ENCODE measurements at regions not wholly inside any gene's neighbourhood (a gene's known extent, or its start where the extent isn't known, plus 50 kb on each side); places are given as distances from the start of the nearest gene placed in this dataset.

GRCh38 chr4:32847461-32847860, 2127.3 kb downstream of the PCDH7 start:
- H3K36me3 Mint-ChIP-seq (ENCODE audit: unreplicated experiment) = no peaks in the 10 kb centered on the region
- H3K27me3 Mint-ChIP-seq (ENCODE audit: unreplicated experiment) = peaks cover 17% of the 10 kb centered on the region
- H3K9me3 Mint-ChIP-seq (ENCODE audit: unreplicated experiment) = no peaks in the 10 kb centered on the region
- H3K27ac Mint-ChIP-seq (ENCODE audit: unreplicated experiment) = no peak overlapping the region
- TF ChIP-seq CTCF (IDR thresholded peaks at IDR 0.05) = no peak
- H3K4me1 Mint-ChIP-seq (ENCODE audit: unreplicated experiment) = no peaks in the 10 kb centered on the region
- DNase-seq (ENCODE audit: extremely low spot score, unreplicated experiment) = no peak
- H3K4me3 Mint-ChIP-seq (ENCODE audit: unreplicated experiment) = no peak overlapping the region

GRCh38 chr4:32855622-32856021, 2135.5 kb downstream of the PCDH7 start:
- no peaks in the 10 kb centered on the region for H3K27me3 Mint-ChIP-seq (ENCODE audit: unreplicated experiment)
- peaks cover 4% of the 10 kb centered on the region for H3K9me3 Mint-ChIP-seq (ENCODE audit: unreplicated experiment)
- no peak for TF ChIP-seq CTCF (IDR thresholded peaks at IDR 0.05)
- peaks cover 13% of the 10 kb centered on the region for H3K4me1 Mint-ChIP-seq (ENCODE audit: unreplicated experiment)
- H3K36me3 Mint-ChIP-seq (ENCODE audit: unreplicated experiment) = no peaks in the 10 kb centered on the region
- H3K27ac Mint-ChIP-seq (ENCODE audit: unreplicated experiment) = no peak overlapping the region
- DNase-seq (ENCODE audit: extremely low spot score, unreplicated experiment) = no peak
- H3K4me3 Mint-ChIP-seq (ENCODE audit: unreplicated experiment) = no peak overlapping the region

GRCh38 chr4:32858361-32858760, 2138.2 kb downstream of the PCDH7 start:
- Mint-ChIP-seq H3K27me3 (ENCODE audit: unreplicated experiment) (no peaks in the 10 kb centered on the region), H3K36me3 (ENCODE audit: unreplicated experiment) (no peaks in the 10 kb centered on the region), H3K9me3 (ENCODE audit: unreplicated experiment) (peaks cover 4% of the 10 kb centered on the region), H3K27ac (ENCODE audit: unreplicated experiment) (peak overlapping the region; percentile 39), H3K4me1 (ENCODE audit: unreplicated experiment) (peaks cover 13% of the 10 kb centered on the region), H3K4me3 (ENCODE audit: unreplicated experiment) (no peak overlapping the region)
- no peak for TF ChIP-seq CTCF (IDR thresholded peaks at IDR 0.05)
- DNase-seq (ENCODE audit: extremely low spot score, unreplicated experiment) = no peak

- Mint-ChIP-seq H3K9me3 (ENCODE audit: unreplicated experiment) (peaks cover 4% of the 10 kb centered on the region), H3K4me3 (ENCODE audit: unreplicated experiment) (no peak overlapping the region), H3K36me3 (ENCODE audit: unreplicated experiment) (no peaks in the 10 kb centered on the region), H3K27me3 (ENCODE audit: unreplicated experiment) (no peaks in the 10 kb centered on the region), H3K27ac (ENCODE audit: unreplicated experiment) (peak overlapping the region; percentile 39), H3K4me1 (ENCODE audit: unreplicated experiment) (peaks cover 13% of the 10 kb centered on the region)
- DNase-seq (ENCODE audit: extremely low spot score, unreplicated experiment) = no peak
- no peak for TF ChIP-seq CTCF (IDR thresholded peaks at IDR 0.05)
Observed at GRCh38 chr4:32858971-32859370, 2138.8 kb downstream of the PCDH7 start.

- Mint-ChIP-seq H3K9me3 (ENCODE audit: unreplicated experiment) (no peaks in the 10 kb centered on the region), H3K4me3 (ENCODE audit: unreplicated experiment) (no peak overlapping the region), H3K27me3 (ENCODE audit: unreplicated experiment) (no peaks in the 10 kb centered on the region), H3K27ac (ENCODE audit: unreplicated experiment) (no peak overlapping the region), H3K4me1 (ENCODE audit: unreplicated experiment) (no peaks in the 10 kb centered on the region), H3K36me3 (ENCODE audit: unreplicated experiment) (no peaks in the 10 kb centered on the region)
- TF ChIP-seq CTCF (IDR thresholded peaks at IDR 0.05) = no peak
- no peak for DNase-seq (ENCODE audit: extremely low spot score, unreplicated experiment)
Observed at GRCh38 chr4:32864713-32865351, 2144.7 kb downstream of the PCDH7 start.
